ENCODE measurements at regions not wholly inside any gene's neighbourhood (a gene's known extent, or its start where the extent isn't known, plus 50 kb on each side); places are given as distances from the start of the nearest gene placed in this dataset.

- TF ChIP-seq, protein P1, sequence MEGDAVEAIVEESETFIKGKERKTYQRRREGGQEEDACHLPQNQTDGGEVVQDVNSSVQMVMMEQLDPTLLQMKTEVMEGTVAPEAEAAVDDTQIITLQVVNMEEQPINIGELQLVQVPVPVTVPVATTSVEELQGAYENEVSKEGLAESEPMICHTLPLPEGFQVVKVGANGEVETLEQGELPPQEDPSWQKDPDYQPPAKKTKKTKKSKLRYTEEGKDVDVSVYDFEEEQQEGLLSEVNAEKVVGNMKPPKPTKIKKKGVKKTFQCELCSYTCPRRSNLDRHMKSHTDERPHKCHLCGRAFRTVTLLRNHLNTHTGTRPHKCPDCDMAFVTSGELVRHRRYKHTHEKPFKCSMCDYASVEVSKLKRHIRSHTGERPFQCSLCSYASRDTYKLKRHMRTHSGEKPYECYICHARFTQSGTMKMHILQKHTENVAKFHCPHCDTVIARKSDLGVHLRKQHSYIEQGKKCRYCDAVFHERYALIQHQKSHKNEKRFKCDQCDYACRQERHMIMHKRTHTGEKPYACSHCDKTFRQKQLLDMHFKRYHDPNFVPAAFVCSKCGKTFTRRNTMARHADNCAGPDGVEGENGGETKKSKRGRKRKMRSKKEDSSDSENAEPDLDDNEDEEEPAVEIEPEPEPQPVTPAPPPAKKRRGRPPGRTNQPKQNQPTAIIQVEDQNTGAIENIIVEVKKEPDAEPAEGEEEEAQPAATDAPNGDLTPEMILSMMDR (IDR thresholded peaks at IDR 0.05) = no peak
- TF ChIP-seq EP300 (IDR thresholded peaks at IDR 0.05) = no peak
- no peak for TF ChIP-seq POLR2AphosphoS5 (IDR thresholded peaks at IDR 0.05)
These were observed 280.2 kb upstream of the STT3B start for GRCh38 chr3:31252216-31253185.
